HAP-1 (cell line): ENCODE measurements at regions not wholly inside any gene's neighbourhood (a gene's known extent, or its start where the extent isn't known, plus 50 kb on each side); places are given as distances from the start of the nearest gene placed in this dataset.
"Not testable (repeated sequence)": the region's sequence is repeated elsewhere in the genome, so short reads cannot be mapped to it uniquely, and the experiment has no call there.

Source experiments
- DNase-seq, 2 experiments: peaks; one replicate each; pipeline ENCODE4 v3.0.0-alpha.2; 2016 to 2020; ENCODE audit warnings: low spot score in 2 of 2
- H3K27me3 ChIP-seq: fragments of 250-450 bp; sonication (Bioruptor Pico); 2 replicates; pipeline ENCODE4 v1.5.1; 2020; ENCODE audit warnings: low read depth, mild to moderate bottlenecking, moderate library complexity
- H3K36me3 ChIP-seq: fragments of 250-450 bp; sonication (Bioruptor Pico); replicated peaks from 2 replicates; pipeline ENCODE4 v1.5.1; 2020; ENCODE audit warnings: mild to moderate bottlenecking
- H3K4me1 ChIP-seq: fragments of 250-450 bp; sonication (Bioruptor Pico); 2 replicates; pipeline ENCODE4 v1.5.1; 2020; ENCODE audit warnings: mild to moderate bottlenecking
- H3K4me3 ChIP-seq: fragments of 250-450 bp; sonication (Bioruptor Pico); 2 replicates; pipeline ENCODE4 v1.5.1; 2020; ENCODE audit warnings: mild to moderate bottlenecking, moderate library complexity
- H3K9me3 ChIP-seq: fragments of 250-450 bp; sonication (Bioruptor Pico); 2 replicates; pipeline ENCODE4 v1.5.1; 2020; ENCODE audit warnings: mild to moderate bottlenecking, moderate library complexity
- in situ Hi-C: fragments of 300-500 bp; cut with MboI; formaldehyde crosslinking; loops from 3 replicates; pipeline ENCODE4 v1.14.3; 2020; ENCODE audit warnings: low sequenced_read_pairs, inconsistent platforms, mixed read lengths

DNA sequence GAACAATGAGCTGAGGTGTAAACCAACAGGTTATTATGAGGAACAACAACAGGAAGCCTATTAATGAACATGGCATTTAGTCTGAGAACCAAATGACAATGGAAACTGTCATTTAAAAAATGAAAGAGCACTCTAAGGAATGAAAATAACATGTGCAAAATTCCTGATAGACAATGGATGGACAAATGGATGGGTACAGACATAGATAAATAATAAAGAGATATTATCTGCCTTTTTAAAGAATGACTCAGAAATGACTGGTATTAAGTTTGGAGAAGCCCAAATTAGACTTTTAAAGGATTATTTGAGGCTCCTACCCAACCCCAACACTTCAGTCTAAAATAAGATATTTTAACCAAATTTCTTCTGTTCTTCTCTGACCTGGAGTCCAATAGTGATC lies 650.5 kb upstream of the ZNF385D start:
- Histone ChIP-seq H3K4me1 (no peaks in the 10 kb centered on the region), H3K4me3 (no peak overlapping the region), H3K9me3 (no peaks in the 10 kb centered on the region), H3K27me3 (no peaks in the 10 kb centered on the region), H3K36me3 (no peaks in the 10 kb centered on the region)
- DNase-seq, result no peak
- in situ Hi-C loops, result no loop called here

DNA sequence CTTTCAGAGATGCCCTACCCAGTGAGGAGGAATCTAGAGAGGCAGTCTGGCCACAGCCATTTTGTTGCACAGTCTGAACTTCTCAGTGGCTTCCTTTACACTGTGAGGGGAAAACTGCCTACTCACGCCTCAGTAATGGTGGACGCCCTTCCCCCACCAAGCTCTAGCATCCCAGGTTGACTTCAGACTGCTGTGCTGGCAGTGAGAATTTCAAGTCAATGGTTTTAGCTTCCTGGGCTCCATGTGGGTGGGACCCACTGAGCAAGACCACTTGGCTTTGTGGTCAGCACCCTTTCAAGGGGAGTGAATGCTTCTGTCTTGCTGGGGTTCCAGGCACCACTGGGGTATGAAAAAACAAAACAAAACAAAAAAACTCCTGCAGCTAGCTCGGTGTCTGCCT lies 663.2 kb upstream of the ZNF385D start:
- Histone ChIP-seq H3K9me3 (no peaks in the 10 kb centered on the region), H3K4me3 (no peak overlapping the region), H3K27me3 (no peaks in the 10 kb centered on the region), H3K36me3 (no peaks in the 10 kb centered on the region), H3K4me1 (no peaks in the 10 kb centered on the region)
- no peak for DNase-seq
- in situ Hi-C loops, result no loop called here

- H3K9me3 ChIP-seq, H3K4me3 ChIP-seq, H3K4me1 ChIP-seq, H3K36me3 ChIP-seq, in situ Hi-C loops, H3K27me3 ChIP-seq, DNase-seq: not testable (repeated sequence)
Observed at GRCh38 chr3:22416838-22417446, 665.9 kb upstream of the ZNF385D start.

DNA sequence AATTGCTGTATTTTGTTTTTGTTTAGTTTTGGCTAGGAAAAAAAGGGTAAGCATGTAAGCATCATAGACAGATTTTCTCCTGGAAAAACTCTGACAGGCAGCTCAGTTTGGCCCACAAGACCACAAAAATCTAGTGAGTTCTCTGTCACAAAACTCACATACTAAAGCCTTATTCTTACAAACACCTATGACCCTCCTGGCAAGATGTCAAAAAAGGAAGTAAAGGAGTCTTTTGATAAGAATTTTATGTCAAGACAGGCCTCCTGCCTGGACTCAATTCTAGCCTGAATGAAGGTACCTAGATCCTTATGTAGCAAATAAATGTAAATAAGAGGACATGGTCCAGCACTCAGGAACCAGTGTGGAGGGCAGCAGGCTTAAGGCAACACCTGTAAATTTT lies 668.3 kb upstream of the ZNF385D start:
- Histone ChIP-seq H3K4me3 (no peak overlapping the region), H3K4me1 (no peaks in the 10 kb centered on the region), H3K9me3 (no peaks in the 10 kb centered on the region), H3K36me3 (no peaks in the 10 kb centered on the region), H3K27me3 (no peaks in the 10 kb centered on the region)
- in situ Hi-C loops, result no loop called here
- DNase-seq, result no peak

DNA sequence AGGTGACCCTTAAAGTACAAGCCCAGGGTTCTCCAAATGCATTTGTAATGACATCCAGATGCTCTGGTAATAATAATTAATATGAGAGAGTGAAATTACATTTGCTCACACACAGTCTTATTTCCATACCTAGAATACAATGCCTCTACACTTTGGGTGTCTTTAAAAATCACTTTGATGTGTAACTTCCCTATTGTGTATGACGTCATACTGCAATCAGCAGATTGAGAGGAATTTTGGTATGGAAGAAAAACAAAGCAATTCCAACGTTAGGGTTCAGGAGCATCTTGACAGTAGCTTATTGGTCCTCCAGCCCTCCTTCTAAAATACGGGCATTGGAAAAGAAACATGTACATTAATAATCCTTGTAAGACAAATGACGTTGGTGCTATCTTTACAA lies 670.6 kb upstream of the ZNF385D start:
- H3K4me3 ChIP-seq, result no peak overlapping the region
- in situ Hi-C loops, result no loop called here

DNA sequence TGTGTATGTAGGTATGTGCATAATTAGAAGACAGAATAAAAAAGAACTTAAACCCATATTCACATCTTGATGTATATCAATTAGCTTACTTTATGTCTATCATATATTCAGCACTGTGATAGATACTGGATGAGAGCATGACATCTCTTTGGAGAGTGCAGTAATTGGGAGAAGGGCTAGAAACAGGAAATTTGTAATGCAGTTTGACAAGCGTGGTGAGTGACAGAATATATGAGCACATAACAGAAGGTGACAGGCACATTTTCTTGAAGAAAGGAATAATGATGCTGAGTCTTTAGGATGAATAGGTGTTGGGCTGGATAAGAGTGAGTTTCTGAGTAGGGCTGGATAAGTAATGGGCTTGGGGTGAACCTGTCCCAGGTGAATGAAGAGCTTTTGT lies 680.3 kb upstream of the ZNF385D start:
- in situ Hi-C loops, result no loop called here
- H3K9me3 ChIP-seq, result no peaks in the 10 kb centered on the region
- H3K4me1 ChIP-seq, result no peaks in the 10 kb centered on the region
- H3K4me3 ChIP-seq, result no peak overlapping the region
- H3K36me3 ChIP-seq, result no peaks in the 10 kb centered on the region
- DNase-seq, result no peak
- H3K27me3 ChIP-seq, result no peaks in the 10 kb centered on the region

More for the DNA sequence above, 670.6 kb upstream of the ZNF385D start:
- Histone ChIP-seq H3K27me3 (no peaks in the 10 kb centered on the region), H3K9me3 (no peaks in the 10 kb centered on the region), H3K36me3 (no peaks in the 10 kb centered on the region), H3K4me1 (no peaks in the 10 kb centered on the region)
- DNase-seq, result no peak

DNA sequence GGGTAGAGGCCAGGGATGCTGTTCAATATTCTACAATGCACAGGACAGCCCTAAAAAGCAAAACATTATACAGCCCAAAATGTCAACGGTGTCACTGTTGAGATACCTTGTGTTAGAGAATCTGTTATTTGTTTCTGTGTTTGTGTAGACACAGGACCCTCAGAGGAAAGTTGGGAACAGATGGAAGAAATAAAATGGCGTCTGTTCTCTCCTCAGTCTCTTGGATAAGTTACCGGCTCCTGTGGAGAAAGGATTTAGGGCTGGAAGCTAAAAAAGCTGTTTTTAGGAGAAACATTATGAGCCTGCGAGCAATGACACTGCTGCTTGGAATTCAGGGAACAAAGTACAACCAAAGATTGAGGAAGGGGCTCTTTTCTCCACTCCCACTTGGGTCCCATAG lies 688.6 kb upstream of the ZNF385D start:
- Histone ChIP-seq H3K4me1 (no peaks in the 10 kb centered on the region), H3K9me3 (no peaks in the 10 kb centered on the region), H3K27me3 (no peaks in the 10 kb centered on the region), H3K4me3 (no peak overlapping the region), H3K36me3 (no peaks in the 10 kb centered on the region)
- DNase-seq, result no peak
- in situ Hi-C loops, result no loop called here

GRCh38 chr3:22441711-22442110 lies 690.7 kb upstream of the ZNF385D start:
- no peak overlapping the region for H3K4me3 ChIP-seq
- no peaks in the 10 kb centered on the region for H3K27me3 ChIP-seq
- DNase-seq, result no peak
- no peaks in the 10 kb centered on the region for H3K36me3 ChIP-seq
- in situ Hi-C loops, result no loop called here
- no peaks in the 10 kb centered on the region for H3K9me3 ChIP-seq
- H3K4me1 ChIP-seq, result no peaks in the 10 kb centered on the region

DNA sequence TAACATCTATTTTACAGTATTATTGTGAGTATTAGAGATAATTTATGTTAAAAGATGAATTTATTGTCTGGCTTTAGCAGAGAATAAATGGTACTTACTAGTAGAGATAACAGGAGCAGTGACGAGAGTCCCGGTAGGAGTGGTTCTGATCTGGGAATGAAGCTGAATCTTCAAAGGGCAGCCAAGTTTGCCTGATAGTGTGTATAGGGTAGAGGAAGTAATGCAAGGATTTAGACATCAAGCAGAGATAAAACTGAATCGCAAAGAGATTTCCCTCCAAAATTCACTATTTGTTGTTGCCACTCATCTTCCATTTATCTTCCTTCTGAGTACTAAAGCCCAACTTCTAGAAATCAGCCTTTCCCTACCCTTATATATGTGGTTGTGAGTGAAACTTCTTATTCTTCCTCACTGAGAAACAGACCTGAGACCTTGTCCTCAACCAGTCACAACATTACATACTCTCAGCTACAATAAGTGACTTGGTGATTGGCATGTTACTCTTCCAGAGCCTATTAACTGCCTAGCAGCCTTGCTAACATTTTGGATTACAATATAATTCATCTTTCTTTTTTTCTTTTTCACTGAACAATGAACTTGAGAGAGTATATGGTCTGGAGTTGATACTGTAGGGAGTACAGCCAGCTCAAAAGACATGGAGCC lies 692.7 kb upstream of the ZNF385D start:
- DNase-seq, result no peak
- in situ Hi-C loops, result no loop called here
- Histone ChIP-seq H3K4me1 (no peaks in the 10 kb centered on the region), H3K36me3 (no peaks in the 10 kb centered on the region), H3K27me3 (no peaks in the 10 kb centered on the region), H3K4me3 (no peak overlapping the region), H3K9me3 (no peaks in the 10 kb centered on the region)

DNA sequence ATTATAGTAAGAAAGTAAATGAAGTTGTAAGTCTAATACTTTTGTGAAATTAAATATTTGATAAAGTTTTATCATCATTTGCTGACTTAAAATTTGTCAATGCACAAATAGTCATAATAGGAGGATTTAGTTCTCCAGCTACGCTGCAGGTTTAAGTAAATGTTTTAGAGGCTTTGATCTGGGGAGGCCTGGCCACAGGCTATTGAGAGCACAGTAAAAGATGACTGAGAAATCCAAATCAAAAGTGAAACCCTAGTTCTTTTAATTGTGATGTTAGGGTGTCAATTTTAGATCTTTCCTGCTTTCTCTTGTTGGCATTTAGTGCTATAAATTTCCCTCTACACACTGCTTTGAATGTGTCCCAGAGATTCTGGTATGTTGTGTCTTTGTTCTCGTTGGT lies 694.3 kb upstream of the ZNF385D start:
- H3K4me1 ChIP-seq, H3K4me3 ChIP-seq, in situ Hi-C loops, H3K27me3 ChIP-seq, DNase-seq, H3K36me3 ChIP-seq, H3K9me3 ChIP-seq: not testable (repeated sequence)

GRCh38 chr3:22450786-22451400 lies 699.9 kb upstream of the ZNF385D start:
- H3K27me3 ChIP-seq, result no peaks in the 10 kb centered on the region
- H3K4me1 ChIP-seq, result no peaks in the 10 kb centered on the region
- H3K9me3 ChIP-seq, result no peaks in the 10 kb centered on the region
- in situ Hi-C loops, result no loop called here
- DNase-seq, result no peak
- no peak overlapping the region for H3K4me3 ChIP-seq
- no peaks in the 10 kb centered on the region for H3K36me3 ChIP-seq

GRCh38 chr3:22451501-22451900 lies 700.5 kb upstream of the ZNF385D start:
- H3K27me3 ChIP-seq, result no peaks in the 10 kb centered on the region
- no peak overlapping the region for H3K4me3 ChIP-seq
- no peaks in the 10 kb centered on the region for H3K9me3 ChIP-seq
- in situ Hi-C loops, result no loop called here
- no peaks in the 10 kb centered on the region for H3K36me3 ChIP-seq
- no peak for DNase-seq
- no peaks in the 10 kb centered on the region for H3K4me1 ChIP-seq

DNA sequence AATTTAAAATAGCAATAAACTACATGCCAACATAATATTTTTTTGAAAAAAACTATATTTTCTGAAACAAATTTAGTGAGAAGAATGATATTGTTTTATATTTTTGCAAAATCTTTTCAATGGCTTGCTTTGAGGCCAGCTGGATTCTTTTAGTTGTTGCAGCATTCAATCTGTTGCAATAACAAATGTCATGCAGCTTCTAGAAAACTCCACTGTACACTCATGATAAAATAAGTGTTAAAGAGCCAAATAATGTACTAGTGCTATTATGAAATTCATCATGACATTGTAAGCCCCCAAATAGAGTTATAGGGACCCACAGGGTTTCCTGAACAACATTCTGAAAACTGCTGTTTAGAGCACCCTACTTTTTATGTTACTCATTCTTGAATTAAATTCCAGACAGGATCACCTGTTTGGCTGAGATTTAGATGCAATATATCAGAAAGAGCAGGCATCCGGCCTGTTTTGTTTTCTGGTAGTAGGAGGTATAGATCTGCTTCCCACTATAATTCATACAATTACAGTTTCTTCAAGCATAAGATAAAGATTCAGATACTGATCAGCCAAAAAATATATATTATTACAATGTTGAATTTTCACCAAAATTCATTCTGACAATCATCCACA lies 703.0 kb upstream of the ZNF385D start:
- no peaks in the 10 kb centered on the region for H3K27me3 ChIP-seq
- no peaks in the 10 kb centered on the region for H3K36me3 ChIP-seq
- H3K4me1 ChIP-seq, result no peaks in the 10 kb centered on the region
- no peak overlapping the region for H3K4me3 ChIP-seq
- DNase-seq, result no peak
- in situ Hi-C loops, result no loop called here
- no peaks in the 10 kb centered on the region for H3K9me3 ChIP-seq

- Histone ChIP-seq H3K4me3 (no peak overlapping the region), H3K9me3 (no peaks in the 10 kb centered on the region), H3K27me3 (peaks cover 6% of the 10 kb centered on the region), H3K4me1 (no peaks in the 10 kb centered on the region), H3K36me3 (no peaks in the 10 kb centered on the region)
- DNase-seq, result no peak
- in situ Hi-C loops, result no loop called here
Observed at GRCh38 chr3:22469995-22470394, 719.0 kb upstream of the ZNF385D start.
